GM23338 (cell line): ENCODE measurements at regions not wholly inside any gene's neighbourhood (a gene's known extent, or its start where the extent isn't known, plus 50 kb on each side); places are given as distances from the start of the nearest gene placed in this dataset.

Experiments
- ATAC-seq: fragments of 200-7000 bp; cut with Tn5 transposase; 3 replicates; pipeline ENCODE4 v1.9.1; 2020
- DNase-seq: peaks from one replicate; pipeline ENCODE4 v3.0.0-alpha.2; 2015; ENCODE audit warnings: low spot score
- H2AFZ ChIP-seq: fragments of 200-600 bp; sonication (generic); 2 replicates; pipeline ENCODE4 v1.8.0; 2016; ENCODE audit warnings: antibody characterized with exemption, mild to moderate bottlenecking, moderate library complexity
- H3F3A ChIP-seq: fragments of 200-600 bp; sonication (generic); replicated peaks from 2 replicates; pipeline ENCODE4 v1.8.0; 2017; ENCODE audit warnings: antibody characterized with exemption, mixed run types, low read depth
- H3K27ac ChIP-seq: fragments of 200-600 bp; sonication (generic); 2 replicates; pipeline ENCODE4 v1.6.1; 2016; ENCODE audit warnings: low read depth
- H3K27me3 ChIP-seq: fragments of 200-600 bp; sonication (generic); 2 replicates; pipeline ENCODE4 v1.8.0; 2016; ENCODE audit warnings: mild to moderate bottlenecking, mixed run types, moderate library complexity; ENCODE audit not compliant: insufficient read depth
- H3K36me3 ChIP-seq: fragments of 200-600 bp; sonication (generic); 2 replicates; pipeline ENCODE4 v1.8.0; 2016; ENCODE audit warnings: mild to moderate bottlenecking; ENCODE audit not compliant: insufficient read depth
- H3K4me1 ChIP-seq: fragments of 200-600 bp; sonication (generic); 2 replicates; pipeline ENCODE4 v1.8.0; 2016; ENCODE audit warnings: mild to moderate bottlenecking, moderate library complexity; ENCODE audit not compliant: insufficient read depth
- H3K4me2 ChIP-seq: fragments of 200-600 bp; sonication (generic); 2 replicates; pipeline ENCODE4 v1.7.1; 2017; ENCODE audit warnings: mixed run types
- H3K4me3 ChIP-seq: fragments of 200-600 bp; sonication (generic); 2 replicates; pipeline ENCODE4 v1.6.1; 2016; ENCODE audit warnings: mixed run types
- H3K79me2 ChIP-seq: fragments of 200-600 bp; sonication (generic); replicated peaks from 2 replicates; pipeline ENCODE4 v1.8.0; 2017; ENCODE audit warnings: mild to moderate bottlenecking; ENCODE audit not compliant: insufficient read depth
- H3K9me2 ChIP-seq: fragments of 200-600 bp; sonication (generic); 2 replicates; pipeline ENCODE4 v1.8.0; 2017; ENCODE audit not compliant: insufficient read depth
- H4K20me1 ChIP-seq: fragments of 200-600 bp; sonication (generic); replicated peaks from 2 replicates; pipeline ENCODE4 v1.8.0; 2017; ENCODE audit warnings: mild to moderate bottlenecking; ENCODE audit not compliant: insufficient read depth
- H3K27ac Mint-ChIP-seq: 2 replicates; pipeline ENCODE4 v1.8.0; 2020; ENCODE audit warnings: inconsistent platforms, mild to moderate bottlenecking, moderate library complexity, mixed read lengths
- H3K27me3 Mint-ChIP-seq: 3 replicates; pipeline ENCODE4 v1.8.0; 2022; ENCODE audit warnings: low read depth, mild to moderate bottlenecking, moderate library complexity, mixed read lengths, inconsistent platforms; ENCODE audit not compliant: insufficient read depth, poor library complexity
- H3K36me3 Mint-ChIP-seq: 3 replicates; pipeline ENCODE4 v1.8.0; 2021; ENCODE audit warnings: low read depth, mild to moderate bottlenecking, inconsistent platforms, moderate library complexity, mixed read lengths
- H3K4me1 Mint-ChIP-seq: 3 replicates; pipeline ENCODE4 v1.8.0; 2020; ENCODE audit warnings: mild to moderate bottlenecking, inconsistent platforms, mixed read lengths
- H3K4me3 Mint-ChIP-seq: 3 replicates; pipeline ENCODE4 v1.8.0; 2021; ENCODE audit warnings: moderate library complexity, mild to moderate bottlenecking, inconsistent platforms, mixed read lengths
- H3K9me3 Mint-ChIP-seq: 3 replicates; pipeline ENCODE4 v1.8.0; 2020; ENCODE audit warnings: moderate library complexity, mild to moderate bottlenecking, inconsistent platforms, mixed read lengths
- CREB1 ChIP-seq: fragments of 250-450 bp; sonication (Bioruptor Pico); IDR thresholded peaks from 2 replicates; pipeline ENCODE4 v1.5.0; 2020; ENCODE audit warnings: low read depth, mild to moderate bottlenecking, moderate library complexity
- CTCF ChIP-seq, 2 experiments: fragments of 200-600 bp in 1 of 2; sonication (generic) in 1 of 2; conservative IDR thresholded peaks; 2 replicates each; pipeline versions ENCODE4 v1.5.1 to v1.6.1; 2016 to 2017; ENCODE audit warnings: antibody characterized with exemption in 2 of 2, low read depth in 2 of 2, mild to moderate bottlenecking in 2 of 2, moderate library complexity in 1 of 2
- ETS1 ChIP-seq: IDR thresholded peaks from 2 replicates; pipeline ENCODE4 v1.6.1; 2016; ENCODE audit warnings: antibody characterized with exemption
- EZH2 ChIP-seq: fragments of 200-600 bp; sonication (generic); IDR thresholded peaks from one replicate; pipeline ENCODE4 v1.8.0; 2017; ENCODE audit warnings: antibody characterized with exemption, mild to moderate bottlenecking, low read depth; ENCODE audit not compliant: unreplicated experiment
- EZH2phosphoT487 ChIP-seq: fragments of 200-600 bp; sonication (generic); IDR thresholded peaks from one replicate; pipeline ENCODE4 v1.8.1; 2018; ENCODE audit warnings: antibody characterized with exemption; ENCODE audit not compliant: unreplicated experiment
- JUNB ChIP-seq: IDR thresholded peaks from one replicate; pipeline ENCODE4 v1.6.1; 2016; ENCODE audit warnings: antibody characterized with exemption; ENCODE audit not compliant: unreplicated experiment
- NANOG ChIP-seq: IDR thresholded peaks from 2 replicates; pipeline ENCODE4 v1.6.1; 2016; ENCODE audit warnings: antibody characterized with exemption, borderline replicate concordance
- POLR2AphosphoS5 ChIP-seq: IDR thresholded peaks from 2 replicates; pipeline ENCODE4 v1.6.1; 2016; ENCODE audit warnings: antibody characterized with exemption, low read depth
- REST ChIP-seq: IDR thresholded peaks from one replicate; pipeline ENCODE4 v1.6.1; 2018; ENCODE audit warnings: antibody characterized with exemption; ENCODE audit not compliant: unreplicated experiment
- STAT1 ChIP-seq: IDR thresholded peaks from one replicate; pipeline ENCODE4 v1.6.1; 2016; ENCODE audit warnings: antibody characterized with exemption; ENCODE audit not compliant: unreplicated experiment
- ZNF114 ChIP-seq: fragments of 250-450 bp; sonication (Bioruptor Pico); IDR thresholded peaks from 2 replicates; pipeline ENCODE4 v1.5.0; 2020; ENCODE audit warnings: mild to moderate bottlenecking, moderate library complexity
- ZNF331 ChIP-seq: fragments of 250-450 bp; sonication (Bioruptor Pico); IDR thresholded peaks from 2 replicates; pipeline ENCODE4 v1.5.0; 2020; ENCODE audit warnings: low read depth, mild to moderate bottlenecking, moderate library complexity
- ZNF462 ChIP-seq: fragments of 250-450 bp; sonication (Bioruptor Pico); IDR thresholded peaks from 2 replicates; pipeline ENCODE4 v1.5.0; 2020; ENCODE audit warnings: mild to moderate bottlenecking, moderate library complexity

- no peaks in the 10 kb centered on the region for H3K9me2 ChIP-seq
- Mint-ChIP-seq H3K36me3 (no peaks in the 10 kb centered on the region), H3K27me3 (peaks cover 1% of the 10 kb centered on the region), H3K4me1 (peaks cover 20% of the 10 kb centered on the region), H3K9me3 (no peaks in the 10 kb centered on the region), H3K27ac (no peak overlapping the region), H3K4me3 (no peak overlapping the region)
- H4K20me1 ChIP-seq = no peaks in the 10 kb centered on the region
- H3K36me3 ChIP-seq = no peaks in the 10 kb centered on the region
- H3K27me3 ChIP-seq = no peaks in the 10 kb centered on the region
- no peaks in the 10 kb centered on the region for H3F3A ChIP-seq
- no peaks in the 10 kb centered on the region for H3K79me2 ChIP-seq
- DNase-seq (no peak), ATAC-seq (no peak)
- peaks cover 8% of the 10 kb centered on the region for H3K4me1 ChIP-seq
- no peak overlapping the region for H2AFZ ChIP-seq
- no peak overlapping the region for H3K27ac ChIP-seq
- no peak overlapping the region for H3K4me3 ChIP-seq
- peak overlapping the region; percentile 7 for H3K4me2 ChIP-seq
- TF ChIP-seq ZNF114 (CRISPR knock-in tag) (no peak), ZNF462 (CRISPR knock-in tag) (no peak), STAT1 (no peak), ZNF331 (no peak), POLR2AphosphoS5 (no peak), REST (no peak), EZH2 (no peak), NANOG (no peak), ETS1 (no peak), EZH2phosphoT487 (no peak), JUNB (no peak), CREB1 (CRISPR knock-in tag) (no peak), CTCF (conservative IDR thresholded peaks at IDR 0.05; ENCODE audit: low read depth in 2 of 2) (no peak)
Observed at GRCh38 chr11:80637571-80637970, 1196.7 kb upstream of the TENM4 start.
